MM.1S (cell line): ENCODE measurements at regions not wholly inside any gene's neighbourhood (a gene's known extent, or its start where the extent isn't known, plus 50 kb on each side); places are given as distances from the start of the nearest gene placed in this dataset.

ENCODE experiments used
- DNase-seq: peaks from one replicate; pipeline ENCODE4 v3.0.0-alpha.2; 2015
- H2AFZ ChIP-seq: fragments of 300-600 bp; sonication (generic); 2 replicates; pipeline ENCODE4 v1.6.0; 2016; ENCODE audit warnings: antibody characterized with exemption, low read length
- H3F3A ChIP-seq: fragments of 300-600 bp; sonication (generic); 2 replicates; pipeline ENCODE4 v1.6.1; 2016; ENCODE audit warnings: mild to moderate bottlenecking, antibody characterized with exemption, low read length, moderate library complexity, mixed read lengths; ENCODE audit not compliant: insufficient read depth
- H3K27ac ChIP-seq: fragments of 300-600 bp; sonication (generic); 2 replicates; pipeline ENCODE4 v1.5.1; 2016; ENCODE audit warnings: mild to moderate bottlenecking, low read length
- H3K27me3 ChIP-seq: fragments of 300-600 bp; sonication (generic); replicated peaks from 2 replicates; pipeline ENCODE4 v1.6.0; 2016; ENCODE audit warnings: low read length; ENCODE audit not compliant: insufficient read depth
- H3K36me3 ChIP-seq: fragments of 300-600 bp; sonication (generic); replicated peaks from 2 replicates; pipeline ENCODE4 v1.6.1; 2016; ENCODE audit warnings: mild to moderate bottlenecking, low read length, mixed read lengths; ENCODE audit not compliant: insufficient read depth
- H3K4me1 ChIP-seq: fragments of 300-600 bp; sonication (generic); 2 replicates; pipeline ENCODE4 v1.6.1; 2016; ENCODE audit warnings: low read length, mixed read lengths
- H3K4me2 ChIP-seq: fragments of 300-600 bp; sonication (generic); 2 replicates; pipeline ENCODE4 v1.6.0; 2016; ENCODE audit warnings: low read depth, low read length
- H3K4me3 ChIP-seq: fragments of 300-600 bp; sonication (generic); 2 replicates; pipeline ENCODE4 v1.5.1; 2016; ENCODE audit warnings: low read length, mixed read lengths
- H3K79me2 ChIP-seq: fragments of 300-600 bp; sonication (generic); 2 replicates; pipeline ENCODE4 v1.6.1; 2016; ENCODE audit warnings: mixed run types, low read length, mixed read lengths
- H3K9ac ChIP-seq: fragments of 300-600 bp; sonication (generic); 2 replicates; pipeline ENCODE4 v1.6.1; 2016; ENCODE audit warnings: low read length, mixed read lengths
- H3K9me2 ChIP-seq: fragments of 300-600 bp; sonication (generic); replicated peaks from 2 replicates; pipeline ENCODE4 v1.6.1; 2016; ENCODE audit warnings: mild to moderate bottlenecking, low read length, mixed read lengths; ENCODE audit not compliant: insufficient read depth
- H3K9me3 ChIP-seq: fragments of 300-600 bp; sonication (generic); replicated peaks from 2 replicates; pipeline ENCODE4 v1.6.1; 2016; ENCODE audit warnings: mild to moderate bottlenecking, low read length, mixed read lengths; ENCODE audit not compliant: insufficient read depth
- H4K20me1 ChIP-seq: fragments of 300-600 bp; sonication (generic); 2 replicates; pipeline ENCODE4 v1.6.1; 2016; ENCODE audit warnings: mild to moderate bottlenecking, low read length, moderate library complexity, mixed read lengths; ENCODE audit not compliant: insufficient read depth
- EZH2 ChIP-seq: fragments of 300-600 bp; sonication (generic); optimal IDR thresholded peaks from 2 replicates; pipeline ENCODE3; 2017; ENCODE audit warnings: low read depth, mild to moderate bottlenecking, antibody characterized with exemption, low read length, mixed read lengths
- EZH2phosphoT487 ChIP-seq: fragments of 300-600 bp; sonication (generic); IDR thresholded peaks from 2 replicates; pipeline ENCODE4 v1.6.1; 2018; ENCODE audit warnings: antibody characterized with exemption, low read length
- TF ChIP-seq, protein P1 (sequence below): fragments of 300-600 bp; sonication (generic); IDR thresholded peaks from 2 replicates; pipeline ENCODE4 v1.5.1; 2016; ENCODE audit warnings: antibody characterized with exemption, low read length, mixed read lengths

DNA sequence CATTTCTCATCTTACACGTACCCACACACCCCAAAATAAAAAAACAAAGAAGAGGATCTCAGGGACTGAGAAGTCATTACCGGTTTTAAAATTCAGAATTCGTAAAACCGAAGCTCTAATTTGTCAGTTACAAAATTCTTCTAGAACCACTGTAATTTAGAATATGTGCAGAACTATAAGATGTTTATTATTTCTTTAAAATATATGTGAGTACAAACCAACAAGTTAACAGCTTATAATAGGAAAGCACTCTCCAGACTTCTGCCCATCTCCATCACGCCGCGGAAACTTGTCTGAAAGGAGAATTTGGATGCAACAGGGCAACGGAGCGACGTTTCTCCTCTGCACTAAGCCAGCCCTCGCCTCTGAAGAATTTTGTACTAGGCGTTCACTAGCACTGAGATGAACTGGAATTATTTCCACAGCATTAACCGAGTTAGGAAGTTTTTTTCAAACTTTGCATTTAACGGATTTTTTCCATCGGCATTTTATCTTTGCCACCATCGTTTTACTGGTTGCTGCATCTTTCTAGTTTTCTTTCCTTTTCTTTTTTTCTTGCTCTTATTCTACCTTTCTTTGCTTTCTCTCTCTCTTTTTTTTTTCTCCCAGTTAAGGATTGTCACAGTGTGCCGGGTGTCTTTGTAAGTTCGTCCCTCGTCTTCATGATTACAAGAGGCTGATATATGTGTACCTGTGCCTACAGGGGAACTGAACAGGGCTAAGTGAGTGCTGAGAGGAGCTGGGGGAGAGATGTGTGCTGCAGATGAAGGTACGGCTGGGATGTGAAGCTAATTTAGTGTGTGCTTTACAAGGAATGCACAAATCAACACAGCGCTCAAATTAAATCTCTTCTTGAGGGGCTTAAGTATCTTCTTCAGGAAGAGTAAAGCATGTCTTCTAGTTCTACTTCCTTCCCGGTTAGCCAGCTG is 295.9 kb upstream of the NFE2L3 start:
- Histone ChIP-seq H3K27ac (no peak overlapping the region), H2AFZ (0 out of 2 replicates have a peak overlapping the region, but pooled peaks have one; percentile 29), H3K79me2 (no peaks in the 10 kb centered on the region), H3K36me3 (no peaks in the 10 kb centered on the region), H3F3A (peaks cover 7% of the 10 kb centered on the region; the same call in 1 of the 2 replicates), H3K4me3 (peak overlapping the region; percentile 45), H3K9me2 (no peaks in the 10 kb centered on the region), H4K20me1 (no peaks in the 10 kb centered on the region), H3K4me2 (peak overlapping the region; percentile 42), H3K27me3 (peaks cover 86% of the 10 kb centered on the region), H3K9me3 (no peaks in the 10 kb centered on the region), H3K4me1 (peaks cover 4% of the 10 kb centered on the region; the same call in 1 of the 2 replicates), H3K9ac (no peak overlapping the region)
- peak; percentile 80 for TF ChIP-seq EZH2
- no peak for TF ChIP-seq EZH2phosphoT487
- DNase-seq: no peak

DNA sequence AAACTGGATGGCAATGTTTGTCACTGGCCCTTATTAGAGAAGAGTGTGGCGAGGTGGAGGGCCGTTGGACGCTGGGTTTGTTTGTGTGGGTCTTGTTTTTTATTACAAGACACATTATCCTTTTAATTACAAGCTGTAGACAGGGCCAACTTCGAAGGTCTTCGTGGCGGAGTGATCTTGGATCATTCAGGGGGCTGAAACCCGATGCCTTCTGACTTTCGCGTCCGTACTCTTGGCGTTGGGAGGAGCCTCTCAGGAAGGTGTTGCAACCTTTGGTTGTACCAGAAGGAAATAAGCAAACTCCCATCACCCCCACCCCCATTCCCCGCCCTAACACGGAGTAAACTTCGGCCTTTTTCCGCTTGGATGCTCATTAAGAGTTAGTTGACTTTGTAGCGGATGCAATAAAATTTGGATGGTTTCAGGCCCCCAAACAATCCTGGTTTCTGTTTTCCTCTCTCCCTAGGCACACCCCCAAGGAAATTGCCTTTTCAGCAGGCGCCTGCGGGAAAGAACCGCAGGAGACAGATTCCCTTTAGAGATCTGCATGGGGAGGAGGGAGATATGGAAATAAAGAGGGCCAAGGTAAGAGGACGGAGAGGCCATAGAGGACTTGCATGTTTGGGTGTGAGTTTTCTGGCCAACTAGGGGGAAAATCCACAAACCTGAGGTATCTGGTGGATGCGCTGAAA is 294.5 kb upstream of the NFE2L3 start:
- Histone ChIP-seq H3K4me1 (peaks cover 9% of the 10 kb centered on the region; the same call in 1 of the 2 replicates), H2AFZ (no peak overlapping the region), H4K20me1 (no peaks in the 10 kb centered on the region), H3F3A (peaks cover 15% of the 10 kb centered on the region; the same call in 1 of the 2 replicates), H3K79me2 (no peaks in the 10 kb centered on the region), H3K27me3 (peaks cover 92% of the 10 kb centered on the region), H3K4me2 (peak overlapping the region; percentile 31; the same call in 1 of the 2 replicates), H3K9me3 (no peaks in the 10 kb centered on the region), H3K36me3 (no peaks in the 10 kb centered on the region), H3K27ac (no peak overlapping the region), H3K4me3 (no peak overlapping the region; the same call in 1 of the 2 replicates), H3K9me2 (no peaks in the 10 kb centered on the region), H3K9ac (no peak overlapping the region)
- DNase-seq: no peak
- TF ChIP-seq EZH2phosphoT487 (no peak), EZH2 (no peak)
- TF ChIP-seq, protein P1, sequence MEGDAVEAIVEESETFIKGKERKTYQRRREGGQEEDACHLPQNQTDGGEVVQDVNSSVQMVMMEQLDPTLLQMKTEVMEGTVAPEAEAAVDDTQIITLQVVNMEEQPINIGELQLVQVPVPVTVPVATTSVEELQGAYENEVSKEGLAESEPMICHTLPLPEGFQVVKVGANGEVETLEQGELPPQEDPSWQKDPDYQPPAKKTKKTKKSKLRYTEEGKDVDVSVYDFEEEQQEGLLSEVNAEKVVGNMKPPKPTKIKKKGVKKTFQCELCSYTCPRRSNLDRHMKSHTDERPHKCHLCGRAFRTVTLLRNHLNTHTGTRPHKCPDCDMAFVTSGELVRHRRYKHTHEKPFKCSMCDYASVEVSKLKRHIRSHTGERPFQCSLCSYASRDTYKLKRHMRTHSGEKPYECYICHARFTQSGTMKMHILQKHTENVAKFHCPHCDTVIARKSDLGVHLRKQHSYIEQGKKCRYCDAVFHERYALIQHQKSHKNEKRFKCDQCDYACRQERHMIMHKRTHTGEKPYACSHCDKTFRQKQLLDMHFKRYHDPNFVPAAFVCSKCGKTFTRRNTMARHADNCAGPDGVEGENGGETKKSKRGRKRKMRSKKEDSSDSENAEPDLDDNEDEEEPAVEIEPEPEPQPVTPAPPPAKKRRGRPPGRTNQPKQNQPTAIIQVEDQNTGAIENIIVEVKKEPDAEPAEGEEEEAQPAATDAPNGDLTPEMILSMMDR: no peak

DNA sequence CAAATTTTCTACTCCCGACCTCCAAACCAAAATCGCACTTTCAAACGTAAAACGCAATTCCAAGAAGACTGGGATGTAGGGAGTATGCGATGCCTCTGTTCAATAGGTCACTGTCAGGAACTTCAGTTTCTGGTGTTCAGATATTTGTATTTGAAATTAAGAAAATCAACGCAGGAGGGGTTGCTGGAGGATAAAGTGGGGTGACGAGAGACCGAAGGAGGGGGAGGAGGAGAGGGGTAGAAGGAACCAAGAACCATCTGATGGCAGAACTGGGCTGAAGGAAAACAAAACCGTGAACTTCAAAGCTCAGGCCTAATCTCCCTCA is 293.8 kb upstream of the NFE2L3 start:
- Histone ChIP-seq H3K79me2 (no peaks in the 10 kb centered on the region), H3K27ac (no peak overlapping the region), H3K4me3 (no peak overlapping the region), H3K4me1 (0 out of 2 replicates have a peak, but pooled peaks cover 9% of the 10 kb centered on the region), H3K4me2 (no peak overlapping the region), H2AFZ (no peak overlapping the region), H3K9ac (no peak overlapping the region), H3F3A (peaks cover 19% of the 10 kb centered on the region), H3K9me3 (no peaks in the 10 kb centered on the region), H4K20me1 (peaks cover 4% of the 10 kb centered on the region), H3K27me3 (peaks cover 90% of the 10 kb centered on the region), H3K9me2 (no peaks in the 10 kb centered on the region), H3K36me3 (no peaks in the 10 kb centered on the region)
- TF ChIP-seq EZH2: no peak
- TF ChIP-seq, protein P1: no peak
- no peak for TF ChIP-seq EZH2phosphoT487
- DNase-seq: no peak
